Astrocyte of the cerebellum (primary cell): ENCODE measurements at regions not wholly inside any gene's neighbourhood (a gene's known extent, or its start where the extent isn't known, plus 50 kb on each side); places are given as distances from the start of the nearest gene placed in this dataset.
"Not testable (repeated sequence)": the region's sequence is repeated elsewhere in the genome, so short reads cannot be mapped to it uniquely, and the experiment has no call there.

Experiments used
- DNase-seq: peaks from one replicate; pipeline ENCODE4 v3.0.0-alpha.2; 2011; ENCODE audit warnings: low read depth
- H3K4me3 ChIP-seq: 2 replicates; pipeline ENCODE4 v1.5.1; 2011; ENCODE audit warnings: mild to moderate bottlenecking, low read depth, low read length, moderate library complexity
- in situ Hi-C: cut with HindIII; loops from 2 replicates; pipeline ENCODE4 v1.10.0; 2017; ENCODE audit warnings: low sequenced_read_pairs
- TF ChIP-seq, protein P1 (sequence below): IDR thresholded peaks from 2 replicates; pipeline ENCODE4 v1.5.1; 2012; ENCODE audit warnings: low read length, low read depth, moderate library complexity, mild to moderate bottlenecking; ENCODE audit errors: missing control alignments

DNA sequence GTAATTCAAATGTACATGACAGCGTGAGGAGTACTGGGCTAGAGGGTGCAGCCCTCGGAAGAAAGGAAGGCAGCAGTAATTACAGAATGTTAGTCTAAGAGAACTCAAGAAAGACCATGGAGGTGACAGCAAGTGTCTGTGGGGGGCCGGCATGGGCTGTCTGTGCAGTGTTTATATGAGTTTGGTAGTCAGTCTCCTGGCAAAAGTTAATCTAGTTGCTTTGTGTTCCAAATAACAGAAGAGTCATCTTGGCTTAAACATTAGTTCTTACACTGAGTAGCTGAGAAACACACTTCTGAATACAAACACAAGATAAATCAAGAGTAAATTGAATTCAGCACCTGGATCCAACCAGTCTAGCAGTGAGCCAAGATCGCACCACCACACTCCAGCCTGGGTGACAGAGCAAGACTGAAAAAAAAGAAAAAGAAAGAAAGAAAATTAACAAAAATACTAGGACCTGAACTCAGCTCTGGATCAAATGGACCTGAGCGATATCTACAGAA lies 189.3 kb upstream of the COX10 start:
- DNase-seq = no peak
- no peak overlapping the region for H3K4me3 ChIP-seq
- TF ChIP-seq, protein P1, sequence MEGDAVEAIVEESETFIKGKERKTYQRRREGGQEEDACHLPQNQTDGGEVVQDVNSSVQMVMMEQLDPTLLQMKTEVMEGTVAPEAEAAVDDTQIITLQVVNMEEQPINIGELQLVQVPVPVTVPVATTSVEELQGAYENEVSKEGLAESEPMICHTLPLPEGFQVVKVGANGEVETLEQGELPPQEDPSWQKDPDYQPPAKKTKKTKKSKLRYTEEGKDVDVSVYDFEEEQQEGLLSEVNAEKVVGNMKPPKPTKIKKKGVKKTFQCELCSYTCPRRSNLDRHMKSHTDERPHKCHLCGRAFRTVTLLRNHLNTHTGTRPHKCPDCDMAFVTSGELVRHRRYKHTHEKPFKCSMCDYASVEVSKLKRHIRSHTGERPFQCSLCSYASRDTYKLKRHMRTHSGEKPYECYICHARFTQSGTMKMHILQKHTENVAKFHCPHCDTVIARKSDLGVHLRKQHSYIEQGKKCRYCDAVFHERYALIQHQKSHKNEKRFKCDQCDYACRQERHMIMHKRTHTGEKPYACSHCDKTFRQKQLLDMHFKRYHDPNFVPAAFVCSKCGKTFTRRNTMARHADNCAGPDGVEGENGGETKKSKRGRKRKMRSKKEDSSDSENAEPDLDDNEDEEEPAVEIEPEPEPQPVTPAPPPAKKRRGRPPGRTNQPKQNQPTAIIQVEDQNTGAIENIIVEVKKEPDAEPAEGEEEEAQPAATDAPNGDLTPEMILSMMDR = no peak
- in situ Hi-C loops = no loop called here

- no peak for DNase-seq
- in situ Hi-C loops = no loop called here
- TF ChIP-seq, protein P1 = no peak
- H3K4me3 ChIP-seq = no peak overlapping the region
Observed at GRCh38 chr17:13883659-13884058, 185.6 kb upstream of the COX10 start.

GRCh38 chr17:13884347-13884746 lies 185.0 kb upstream of the COX10 start:
- DNase-seq = no peak
- no peak overlapping the region for H3K4me3 ChIP-seq
- TF ChIP-seq, protein P1 = no peak
- in situ Hi-C loops = no loop called here

DNA sequence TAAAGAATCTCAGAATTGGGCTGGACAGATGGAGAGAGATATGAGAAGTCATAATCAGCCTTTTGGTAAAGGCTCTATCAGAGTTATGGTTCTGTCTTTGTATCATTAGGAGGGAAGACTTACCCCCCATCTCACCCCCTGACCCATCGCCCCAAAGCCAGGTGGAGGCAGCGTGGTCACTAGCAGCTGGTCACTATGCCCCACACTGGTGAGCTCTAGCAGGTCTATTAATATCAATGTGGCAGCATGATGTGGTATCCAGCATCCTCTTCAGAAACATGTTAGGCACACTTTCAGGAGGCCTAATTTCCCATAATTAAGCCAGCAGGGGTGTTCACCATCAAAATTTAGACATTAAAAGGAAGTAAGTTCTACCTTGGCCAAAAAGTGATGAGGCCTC lies 183.8 kb upstream of the COX10 start:
- H3K4me3 ChIP-seq = no peak overlapping the region
- in situ Hi-C loops = no loop called here
- no peak for DNase-seq
- TF ChIP-seq, protein P1 = no peak

GRCh38 chr17:13885953-13886889 lies 183.1 kb upstream of the COX10 start:
- no peak overlapping the region for H3K4me3 ChIP-seq
- TF ChIP-seq, protein P1 = no peak
- in situ Hi-C loops = no loop called here
- no peak for DNase-seq

GRCh38 chr17:13888056-13888609 lies 181.2 kb upstream of the COX10 start:
- DNase-seq = peak; percentile 13
- TF ChIP-seq, protein P1 = no peak
- in situ Hi-C loops = no loop called here
- H3K4me3 ChIP-seq = no peak overlapping the region

DNA sequence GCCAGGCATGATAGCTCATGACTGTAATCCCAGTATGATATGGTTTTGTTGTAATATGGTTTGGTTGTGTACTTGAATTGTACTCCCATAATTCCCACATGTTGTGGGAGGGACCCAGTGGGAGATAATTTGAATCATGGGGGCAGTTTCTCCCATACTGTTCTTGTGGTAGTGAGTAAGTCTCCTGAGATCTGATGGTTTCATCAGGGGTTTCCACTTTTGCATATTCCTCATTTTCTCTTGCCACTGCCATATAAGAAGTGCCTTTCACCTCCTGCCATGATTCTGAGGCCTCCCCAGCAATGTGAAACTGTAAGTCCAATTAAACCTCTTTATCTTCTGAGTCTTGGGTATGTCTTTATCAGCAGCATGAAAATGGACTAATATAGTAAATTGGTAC lies 160.3 kb upstream of the COX10 start:
- not testable (repeated sequence) for H3K4me3 ChIP-seq, DNase-seq

More for the DNA sequence above, 160.3 kb upstream of the COX10 start:
- in situ Hi-C loops = not testable (repeated sequence)
